Right atrium auricular region (tissue), 2 donors: ENCODE measurements at regions not wholly inside any gene's neighbourhood (a gene's known extent, or its start where the extent isn't known, plus 50 kb on each side); places are given as distances from the start of the nearest gene placed in this dataset.

Source experiments
- DNase-seq: peaks from one replicate; pipeline ENCODE4 v3.0.0-alpha.2; 2019; ENCODE audit warnings: low spot score
- H3K27ac ChIP-seq, 2 donors: fragments of 200-600 bp; sonication (generic); 1 replicate in 1 of 2; 2 replicates in 1 of 2; pipeline ENCODE4 v1.5.1; 2016 to 2019
- H3K27me3 ChIP-seq, 2 donors: fragments of 200-600 bp; sonication (generic); one replicate each; pipeline versions ENCODE4 v1.5.1 to v1.6.0; 2017 to 2019
- H3K36me3 ChIP-seq: fragments of 200-600 bp; sonication (generic); one replicate; pipeline ENCODE4 v1.5.1; 2016
- H3K4me1 ChIP-seq, 2 donors: fragments of 200-600 bp; sonication (generic); one replicate each; pipeline versions ENCODE4 v1.5.1 to v1.6.0; 2017 to 2019
- H3K4me3 ChIP-seq, 2 donors: fragments of 200-600 bp; sonication (generic); 1 replicate in 1 of 2; 2 replicates in 1 of 2; pipeline ENCODE4 v1.5.1; 2017 to 2019; ENCODE audit warnings: mild to moderate bottlenecking in 1 of 2, moderate library complexity in 1 of 2
- H3K9me3 ChIP-seq, 2 donors: fragments of 200-600 bp; sonication (generic); one replicate each; pipeline ENCODE4 v1.5.1; 2019
- CTCF ChIP-seq, 2 donors: fragments of 200-600 bp; sonication (generic); IDR thresholded peaks; one replicate each; pipeline ENCODE4 v1.5.1; 2019; ENCODE audit warnings: antibody characterized with exemption in 2 of 2

DNA sequence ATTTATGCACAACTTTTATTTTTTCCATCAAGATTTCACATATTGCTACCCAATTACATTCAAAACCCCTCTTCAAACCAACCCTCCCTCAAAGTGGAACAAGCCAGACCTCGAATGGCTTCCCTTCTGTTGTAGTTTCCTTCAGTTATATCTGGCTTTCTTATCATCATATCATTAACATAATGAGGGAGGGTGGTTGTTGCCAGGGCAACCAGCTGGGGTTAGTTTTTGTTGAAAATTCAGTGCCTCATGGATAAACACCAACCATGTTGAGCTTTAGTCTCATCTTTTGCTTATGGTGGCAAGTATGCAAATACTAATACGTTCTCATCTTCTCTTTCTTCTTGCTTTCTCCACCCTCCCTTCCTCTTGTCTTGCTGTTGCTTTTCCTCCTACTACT is 359.7 kb downstream of the CDH11 start:
- TF ChIP-seq CTCF (IDR thresholded peaks at IDR 0.05), result no peak
- Histone ChIP-seq H3K27me3 (no peaks in the 10 kb centered on the region), H3K4me1 (no peaks in the 10 kb centered on the region), H3K27ac (no peak overlapping the region), H3K4me3 (no peak overlapping the region), H3K36me3 (no peaks in the 10 kb centered on the region), H3K9me3 (no peaks in the 10 kb centered on the region)
- no peak for DNase-seq

GRCh38 chr16:64754279-64754678 is 367.6 kb downstream of the CDH11 start:
- no peak overlapping the region for H3K27ac ChIP-seq
- no peak overlapping the region for H3K4me3 ChIP-seq
- H3K27me3 ChIP-seq, result no peaks in the 10 kb centered on the region
- H3K9me3 ChIP-seq, result no peaks in the 10 kb centered on the region
- H3K36me3 ChIP-seq, result no peaks in the 10 kb centered on the region
- TF ChIP-seq CTCF (IDR thresholded peaks at IDR 0.05), result no peak
- H3K4me1 ChIP-seq, result no peaks in the 10 kb centered on the region
- no peak for DNase-seq

DNA sequence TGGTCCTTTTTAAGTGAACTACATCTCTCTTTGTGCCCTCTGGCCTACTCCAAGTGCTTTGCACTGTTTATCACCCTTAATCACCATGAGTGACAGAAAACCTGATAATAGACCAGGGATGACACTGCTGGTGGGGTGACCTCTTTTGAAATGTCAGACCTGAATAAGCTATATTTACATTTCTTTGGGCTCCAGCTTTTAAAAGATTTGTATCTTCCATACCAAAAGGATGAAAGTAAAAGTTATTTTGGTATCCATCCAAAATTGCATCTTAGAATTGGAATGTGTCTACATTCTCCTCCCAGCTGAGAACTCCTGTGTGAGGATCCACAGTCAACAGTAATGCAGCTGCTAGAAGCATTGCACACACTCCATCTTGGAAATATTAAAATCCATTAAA is 370.0 kb downstream of the CDH11 start:
- Histone ChIP-seq H3K27ac (no peak overlapping the region), H3K4me3 (no peak overlapping the region), H3K27me3 (no peaks in the 10 kb centered on the region), H3K4me1 (no peaks in the 10 kb centered on the region), H3K9me3 (no peaks in the 10 kb centered on the region), H3K36me3 (no peaks in the 10 kb centered on the region)
- TF ChIP-seq CTCF (IDR thresholded peaks at IDR 0.05), result no peak
- no peak for DNase-seq

GRCh38 chr16:64749346-64749745 is 372.5 kb downstream of the CDH11 start:
- no peak overlapping the region for H3K27ac ChIP-seq
- no peak for TF ChIP-seq CTCF (IDR thresholded peaks at IDR 0.05)
- H3K4me1 ChIP-seq, result no peaks in the 10 kb centered on the region
- H3K4me3 ChIP-seq, result no peak overlapping the region
- H3K36me3 ChIP-seq, result no peaks in the 10 kb centered on the region
- no peaks in the 10 kb centered on the region for H3K27me3 ChIP-seq
- no peaks in the 10 kb centered on the region for H3K9me3 ChIP-seq
- DNase-seq, result no peak

GRCh38 chr16:64745258-64745930 is 376.5 kb downstream of the CDH11 start:
- Histone ChIP-seq H3K36me3 (no peaks in the 10 kb centered on the region), H3K27ac (no peak overlapping the region), H3K4me3 (no peak overlapping the region), H3K4me1 (no peaks in the 10 kb centered on the region), H3K27me3 (no peaks in the 10 kb centered on the region), H3K9me3 (no peaks in the 10 kb centered on the region)
- no peak for DNase-seq
- TF ChIP-seq CTCF (IDR thresholded peaks at IDR 0.05), result no peak
